ENCODE measurements at regions not wholly inside any gene's neighbourhood (a gene's known extent, or its start where the extent isn't known, plus 50 kb on each side); places are given as distances from the start of the nearest gene placed in this dataset.

- TF ChIP-seq POLR2A (IDR thresholded peaks at IDR 0.05) (no peak), CTCF (IDR thresholded peaks at IDR 0.05) (no peak)
Measured at GRCh38 chr2:138329162-138329561, 172.4 kb upstream of the SPOPL start.

Data from Peyer's patch (tissue), 4 donors.